B cell (primary cell): ENCODE measurements at regions not wholly inside any gene's neighbourhood (a gene's known extent, or its start where the extent isn't known, plus 50 kb on each side); places are given as distances from the start of the nearest gene placed in this dataset.

ENCODE experiments used
- ATAC-seq: fragments of 200-7000 bp; cut with Tn5 transposase; one replicate; pipeline ENCODE4 v1.10.0; 2021; ENCODE audit warnings: low read depth, mild to moderate bottlenecking, moderate number of reproducible peaks, moderate library complexity
- CTCF ChIA-PET: fragments of 350-600 bp; sonication (Branson Sonifier 250); formaldehyde crosslinking; loops from one replicate; lab custom pipeline; 2021; ENCODE audit warnings: antibody characterized with exemption, inconsistent platforms; lab: Charles Lee
- POLR2A ChIA-PET: fragments of 350-600 bp; sonication (Branson Sonifier 250); formaldehyde crosslinking; loops from one replicate; lab custom pipeline; 2021; ENCODE audit warnings: antibody characterized with exemption; lab: Charles Lee
- DNase-seq: peaks from one replicate; pipeline ENCODE4 v3.0.0; 2013
- H2AFZ ChIP-seq: 2 replicates; pipeline ENCODE4 v1.6.1; 2012; ENCODE audit warnings: mild to moderate bottlenecking, low read depth, low read length; ENCODE audit not compliant: insufficient read depth, poor library complexity, severe bottlenecking
- H3K27ac ChIP-seq, 2 donors: 1 replicate in 1 of 2; 2 replicates in 1 of 2; pipeline ENCODE4 v1.5.1; 2012 to 2013; ENCODE audit warnings: low read length in 2 of 2, mild to moderate bottlenecking in 2 of 2, moderate library complexity in 1 of 2
- H3K27me3 ChIP-seq, 4 experiments: fragments of 200-600 bp in 1 of 4; sonication (generic) in 1 of 4; replicated peaks in 1 of 4; 1 replicate in 2 of 4; 2 replicates in 2 of 4; pipeline versions ENCODE4 v1.6.1 to v1.7.0; 2013 to 2016; ENCODE audit warnings: low read length in 3 of 4, mild to moderate bottlenecking in 2 of 4, mixed read lengths in 1 of 4, moderate library complexity in 1 of 4; ENCODE audit not compliant: insufficient read depth in 4 of 4, control insufficient read depth in 3 of 4; ENCODE audit errors: control extremely low read depth in 1 of 4
- H3K36me3 ChIP-seq, 2 experiments: replicated peaks in 1 of 2; 1 replicate in 1 of 2; 2 replicates in 1 of 2; pipeline versions ENCODE4 v1.6.1 to v1.7.1; 2013; ENCODE audit warnings: low read length in 1 of 2; ENCODE audit not compliant: insufficient read depth in 2 of 2, control insufficient read depth in 1 of 2; ENCODE audit errors: control extremely low read depth in 1 of 2, extremely low read depth in 1 of 2
- H3K4me1 ChIP-seq, 2 donors: fragments of 200-600 bp in 1 of 2; sonication (generic) in 1 of 2; 1 replicate in 1 of 2; 2 replicates in 1 of 2; pipeline versions ENCODE4 v1.5.1 to v1.6.1; 2013 to 2017; ENCODE audit warnings: low read length in 2 of 2; ENCODE audit not compliant: control insufficient read depth in 2 of 2, insufficient read depth in 2 of 2
- H3K4me2 ChIP-seq: replicated peaks from 2 replicates; pipeline ENCODE3; 2012; ENCODE audit warnings: mild to moderate bottlenecking, low read depth, low read length; ENCODE audit not compliant: poor library complexity, severe bottlenecking
- H3K4me3 ChIP-seq, 5 experiments: fragments of 200-600 bp in 1 of 5; sonication (generic) in 1 of 5; 1 replicate in 3 of 5; 2 replicates in 2 of 5; pipeline versions ENCODE4 v1.5.1 to v1.7.0; 2011 to 2016; ENCODE audit warnings: low read length in 4 of 5, mild to moderate bottlenecking in 4 of 5, low read depth in 2 of 5, control low read depth in 1 of 5, moderate library complexity in 1 of 5; ENCODE audit not compliant: insufficient read depth in 1 of 5; ENCODE audit errors: control extremely low read depth in 1 of 5, extremely low read depth in 1 of 5
- H3K79me2 ChIP-seq: fragments of 200-600 bp; sonication (generic); one replicate; pipeline ENCODE4 v1.6.0; 2016; ENCODE audit warnings: low read length; ENCODE audit not compliant: control insufficient read depth, insufficient read depth
- H3K9ac ChIP-seq: fragments of 200-600 bp; sonication (generic); 2 replicates; pipeline ENCODE4 v1.6.1; 2017; ENCODE audit warnings: mild to moderate bottlenecking, low read length, moderate library complexity
- H3K9me3 ChIP-seq, 3 donors: one replicate each; pipeline versions ENCODE4 v1.6.1 to v1.7.1; 2013; ENCODE audit warnings: low read length in 2 of 3; ENCODE audit not compliant: control insufficient read depth in 2 of 3, insufficient read depth in 1 of 3; ENCODE audit errors: control extremely low read depth in 1 of 3
- H4K20me1 ChIP-seq: 2 replicates; pipeline ENCODE4 v1.6.0; 2012; ENCODE audit warnings: mild to moderate bottlenecking, low read length; ENCODE audit not compliant: insufficient read depth, control insufficient read depth, poor library complexity, severe bottlenecking
- H3K27ac Mint-ChIP-seq: one replicate; pipeline ENCODE4 v1.8.0; 2021; ENCODE audit warnings: mixed read lengths
- H3K27me3 Mint-ChIP-seq: one replicate; pipeline ENCODE4 v1.8.0; 2021; ENCODE audit warnings: mixed read lengths
- H3K4me1 Mint-ChIP-seq: one replicate; pipeline ENCODE4 v1.8.0; 2021; ENCODE audit warnings: mixed read lengths
- H3K4me3 Mint-ChIP-seq: one replicate; pipeline ENCODE4 v1.8.0; 2021; ENCODE audit warnings: mixed read lengths
- H3K9me3 Mint-ChIP-seq: one replicate; pipeline ENCODE4 v1.8.0; 2022; ENCODE audit warnings: mixed read lengths; ENCODE audit not compliant: insufficient read depth
- CTCF ChIP-seq: fragments of 200-600 bp; IDR thresholded peaks from one replicate; pipeline ENCODE4 v1.8.0; 2022; ENCODE audit warnings: antibody characterized with exemption, mild to moderate bottlenecking
- EZH2 ChIP-seq: IDR thresholded peaks from 2 replicates; pipeline ENCODE4 v1.6.1; 2012; ENCODE audit warnings: borderline replicate concordance, low read depth, mild to moderate bottlenecking, moderate library complexity, low read length; ENCODE audit not compliant: insufficient read depth, poor library complexity, severe bottlenecking
- WGBS: methylation state at CpG from one replicate; pipeline ENCODE4 v1.1.5; 2013; ENCODE audit warnings: missing lambda C conversion rate; ENCODE audit not compliant: insufficient coverage; 5-methylcytosine and 5-hydroxymethylcytosine counted together
- intact Hi-C: fragments of 100-400 bp; cut with micrococcal nuclease; formaldehyde crosslinking; loops from one replicate; pipeline ENCODE4 v1.10.0; 2022

GRCh38 chr2:77608510-77608909, 86.3 kb upstream of the LRRTM4 start:
- no peaks in the 10 kb centered on the region for H3K27me3 Mint-ChIP-seq
- Histone ChIP-seq H3K9me3 (peaks cover 0 to 31% (median 2%) of the 10 kb centered on the region in 3 donors), H2AFZ (no peak overlapping the region), H3K27me3 (no peaks in the 10 kb centered on the region), H3K4me3 (no peak overlapping the region), H3K4me1 (no peaks in the 10 kb centered on the region), H3K27ac (no peak overlapping the region), H3K9ac (no peak overlapping the region), H3K4me2 (no peak overlapping the region), H3K79me2 (no peaks in the 10 kb centered on the region), H4K20me1 (no peaks in the 10 kb centered on the region), H3K36me3 (no peaks in the 10 kb centered on the region)
- ATAC-seq (no peak), DNase-seq (no peak)
- ChIA-PET CTCF (no interaction called here), POLR2A (no interaction called here)
- H3K27ac Mint-ChIP-seq = no peak overlapping the region
- no peak for TF ChIP-seq EZH2
- no peak for TF ChIP-seq CTCF
- intact Hi-C loops = no loop called here
- no peaks in the 10 kb centered on the region for H3K4me1 Mint-ChIP-seq
- H3K4me3 Mint-ChIP-seq = no peak overlapping the region
- H3K9me3 Mint-ChIP-seq = peaks cover 6% of the 10 kb centered on the region

DNA sequence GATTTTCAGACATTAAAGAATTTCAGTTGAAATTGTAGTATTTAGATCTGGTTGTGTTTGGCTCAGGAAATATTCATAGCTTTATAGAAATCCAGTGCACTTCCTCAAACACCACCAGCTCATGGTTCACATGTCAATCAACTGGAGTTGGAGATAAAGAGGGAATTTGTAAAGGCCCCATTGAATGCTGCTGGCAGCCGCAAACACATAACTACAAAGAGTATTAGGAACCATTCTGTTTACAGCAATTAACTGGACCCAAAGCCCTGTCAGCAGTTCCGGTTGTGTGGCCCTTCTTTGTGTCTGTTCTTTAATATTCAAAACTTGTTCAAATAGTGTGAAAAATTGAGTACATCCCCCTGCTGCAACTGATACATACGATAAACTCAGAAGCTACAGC, 107.4 kb upstream of the LRRTM4 start:
- H3K9me3 Mint-ChIP-seq = peaks cover 6% of the 10 kb centered on the region
- no peak overlapping the region for H3K27ac Mint-ChIP-seq
- no CpG with 5 or more reads among the region's 3 CpGs for WGBS
- Histone ChIP-seq H3K27me3 (no peaks in the 10 kb centered on the region), H3K4me3 (no peak overlapping the region), H3K27ac (no peak overlapping the region), H4K20me1 (no peaks in the 10 kb centered on the region), H3K4me2 (no peak overlapping the region), H3K9ac (no peak overlapping the region), H2AFZ (no peak overlapping the region), H3K79me2 (no peaks in the 10 kb centered on the region), H3K36me3 (no peaks in the 10 kb centered on the region), H3K9me3 (no peaks in the 10 kb centered on the region), H3K4me1 (no peaks in the 10 kb centered on the region)
- ATAC-seq (no peak), DNase-seq (no peak)
- TF ChIP-seq CTCF (no peak), EZH2 (no peak)
- ChIA-PET CTCF (no interaction called here), POLR2A (no interaction called here)
- no peaks in the 10 kb centered on the region for H3K4me1 Mint-ChIP-seq
- H3K27me3 Mint-ChIP-seq = no peaks in the 10 kb centered on the region
- intact Hi-C loops = no loop called here
- no peak overlapping the region for H3K4me3 Mint-ChIP-seq
